ENCODE measurements at regions not wholly inside any gene's neighbourhood (a gene's known extent, or its start where the extent isn't known, plus 50 kb on each side); places are given as distances from the start of the nearest gene placed in this dataset.
"Not testable (repeated sequence)": the region's sequence is repeated elsewhere in the genome, so short reads cannot be mapped to it uniquely, and the experiment has no call there.

GRCh38 chr7:79652619-79653018 is 199.2 kb upstream of the MAGI2 start:
- Mint-ChIP-seq H3K27ac (ENCODE audit: unreplicated experiment) (no peak overlapping the region), H3K36me3 (ENCODE audit: low read depth) (no peaks in the 10 kb centered on the region), H3K27me3 (ENCODE audit: low read depth) (no peaks in the 10 kb centered on the region), H3K9me3 (no peaks in the 10 kb centered on the region), H3K4me3 (no peak overlapping the region), H3K4me1 (peaks cover 6% of the 10 kb centered on the region)
- no peak for DNase-seq (ENCODE audit: low read depth, low spot score)
- TF ChIP-seq CTCF (conservative IDR thresholded peaks at IDR 0.05) = no peak

GRCh38 chr7:79647711-79648110 is 194.2 kb upstream of the MAGI2 start:
- no peak overlapping the region for H3K27ac Mint-ChIP-seq (ENCODE audit: unreplicated experiment)
- no peaks in the 10 kb centered on the region for H3K36me3 Mint-ChIP-seq (ENCODE audit: low read depth)
- no peak overlapping the region for H3K4me3 Mint-ChIP-seq
- H3K9me3 Mint-ChIP-seq = no peaks in the 10 kb centered on the region
- no peaks in the 10 kb centered on the region for H3K27me3 Mint-ChIP-seq (ENCODE audit: low read depth)
- TF ChIP-seq CTCF (conservative IDR thresholded peaks at IDR 0.05) = no peak
- DNase-seq (ENCODE audit: low read depth, low spot score) = no peak
- peaks cover 6% of the 10 kb centered on the region for H3K4me1 Mint-ChIP-seq

- DNase-seq (ENCODE audit: low read depth, low spot score) = no peak
- H3K9me3 Mint-ChIP-seq = no peaks in the 10 kb centered on the region
- TF ChIP-seq CTCF (conservative IDR thresholded peaks at IDR 0.05) = no peak
- no peaks in the 10 kb centered on the region for H3K4me1 Mint-ChIP-seq
- H3K27me3 Mint-ChIP-seq (ENCODE audit: low read depth) = no peaks in the 10 kb centered on the region
- H3K36me3 Mint-ChIP-seq (ENCODE audit: low read depth) = no peaks in the 10 kb centered on the region
- no peak overlapping the region for H3K27ac Mint-ChIP-seq (ENCODE audit: unreplicated experiment)
- no peak overlapping the region for H3K4me3 Mint-ChIP-seq
Measured at GRCh38 chr7:79646278-79646677, 192.8 kb upstream of the MAGI2 start.

GRCh38 chr7:79636849-79637248 is 183.4 kb upstream of the MAGI2 start:
- no peak for TF ChIP-seq CTCF (conservative IDR thresholded peaks at IDR 0.05)
- H3K36me3 Mint-ChIP-seq (ENCODE audit: low read depth) = no peaks in the 10 kb centered on the region
- H3K4me3 Mint-ChIP-seq = no peak overlapping the region
- H3K9me3 Mint-ChIP-seq = no peaks in the 10 kb centered on the region
- H3K4me1 Mint-ChIP-seq = peaks cover 4% of the 10 kb centered on the region
- DNase-seq (ENCODE audit: low read depth, low spot score) = no peak
- no peak overlapping the region for H3K27ac Mint-ChIP-seq (ENCODE audit: unreplicated experiment)
- no peaks in the 10 kb centered on the region for H3K27me3 Mint-ChIP-seq (ENCODE audit: low read depth)

- not testable (repeated sequence) for H3K4me3 Mint-ChIP-seq; H3K4me1 Mint-ChIP-seq; H3K27ac Mint-ChIP-seq (ENCODE audit: unreplicated experiment); H3K9me3 Mint-ChIP-seq; DNase-seq (ENCODE audit: low read depth, low spot score); H3K36me3 Mint-ChIP-seq (ENCODE audit: low read depth); H3K27me3 Mint-ChIP-seq (ENCODE audit: low read depth)
Measured at GRCh38 chr7:79625921-79626320, 172.5 kb upstream of the MAGI2 start.

- H3K4me3 Mint-ChIP-seq = no peak overlapping the region
- H3K4me1 Mint-ChIP-seq = peaks cover 4% of the 10 kb centered on the region
- no peaks in the 10 kb centered on the region for H3K36me3 Mint-ChIP-seq (ENCODE audit: low read depth)
- no peak for DNase-seq (ENCODE audit: low read depth, low spot score)
- H3K27ac Mint-ChIP-seq (ENCODE audit: unreplicated experiment) = no peak overlapping the region
- TF ChIP-seq CTCF (conservative IDR thresholded peaks at IDR 0.05) = no peak
- no peaks in the 10 kb centered on the region for H3K27me3 Mint-ChIP-seq (ENCODE audit: low read depth)
- H3K9me3 Mint-ChIP-seq = no peaks in the 10 kb centered on the region
Measured at GRCh38 chr7:79624336-79624735, 170.9 kb upstream of the MAGI2 start.
